ENCODE measurements at regions not wholly inside any gene's neighbourhood (a gene's known extent, or its start where the extent isn't known, plus 50 kb on each side); places are given as distances from the start of the nearest gene placed in this dataset.

DNA sequence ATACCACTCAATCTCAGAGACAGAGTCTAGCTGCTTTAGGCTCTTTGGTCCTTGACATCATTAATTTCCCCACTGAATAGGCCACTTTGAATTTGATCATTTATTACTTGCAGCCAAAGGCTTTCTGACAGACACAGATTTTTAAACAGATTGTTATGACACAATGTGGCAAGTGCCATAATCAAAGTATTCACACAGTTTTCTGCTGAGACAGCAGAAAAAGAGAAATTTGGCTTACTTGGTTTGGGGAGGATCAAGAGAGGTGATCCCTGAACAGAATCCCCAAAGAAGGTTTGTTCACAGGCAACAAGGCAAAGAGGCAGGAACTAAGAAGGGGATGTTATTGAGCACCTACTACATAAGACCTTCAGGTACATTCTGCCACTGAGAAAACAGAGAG lies 138.0 kb upstream of the TOP1 start:
- Histone ChIP-seq H2BK5ac (ENCODE audit: low read length) (no peak overlapping the region), H3K27me3 (ENCODE audit: insufficient read depth, low read length, poor library complexity) (no peaks in the 10 kb centered on the region), H3K23ac (ENCODE audit: low read length) (no peak overlapping the region), H3K79me1 (ENCODE audit: low read length) (no peaks in the 10 kb centered on the region), H3K4me2 (ENCODE audit: low read length) (no peak overlapping the region), H3K79me2 (ENCODE audit: control insufficient read depth, insufficient read depth, low read length) (no peaks in the 10 kb centered on the region), H2BK15ac (replicated peaks; ENCODE audit: low read depth) (no peak overlapping the region), H3K4me1 (ENCODE audit: control insufficient read depth, low read depth, low read length) (no peaks in the 10 kb centered on the region), H3K4me3 (ENCODE audit: low read length) (no peak overlapping the region), H3K36me3 (ENCODE audit: control insufficient read depth, insufficient read depth, low read length) (no peaks in the 10 kb centered on the region), H2AK5ac (ENCODE audit: low read length) (no peak overlapping the region), H3K4ac (ENCODE audit: low read depth, low read length) (no peak overlapping the region), H4K5ac (ENCODE audit: low read length) (no peak overlapping the region), H3K27ac (ENCODE audit: low read depth, low read length) (no peak overlapping the region), H4K8ac (ENCODE audit: low read depth, low read length) (no peak overlapping the region), H2BK120ac (ENCODE audit: low read depth, low read length) (no peak overlapping the region), H3K56ac (ENCODE audit: low read length) (no peak overlapping the region), H3K9ac (ENCODE audit: low read length) (no peak overlapping the region), H3K18ac (ENCODE audit: low read length) (no peak overlapping the region)
- DNase-seq = no peak

GRCh38 chr20:40891351-40891750 lies 137.3 kb upstream of the TOP1 start:
- H3K23ac ChIP-seq (ENCODE audit: low read length) = no peak overlapping the region

DNA sequence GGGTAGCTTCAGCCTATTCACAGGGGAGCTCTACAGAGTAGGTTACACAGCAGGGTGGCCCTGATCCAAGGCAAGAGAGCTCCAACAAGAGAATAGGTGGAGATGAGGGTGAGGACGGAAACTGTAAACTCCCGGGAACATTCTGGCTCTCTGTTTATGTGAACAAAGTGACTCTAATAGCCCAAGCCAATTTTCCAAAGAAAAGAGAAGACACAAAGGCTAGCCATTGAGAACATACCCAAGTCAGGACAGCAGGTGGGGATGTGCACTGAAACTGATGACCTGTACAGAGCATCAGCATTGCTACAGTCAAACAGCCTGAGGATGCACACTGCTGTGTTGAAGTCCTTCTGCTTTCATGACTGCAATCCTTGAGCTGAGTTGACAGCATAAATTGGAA lies 136.0 kb upstream of the TOP1 start:
- Histone ChIP-seq H2BK5ac (ENCODE audit: low read length) (no peak overlapping the region), H3K4me3 (ENCODE audit: low read length) (no peak overlapping the region), H3K18ac (ENCODE audit: low read length) (no peak overlapping the region), H3K9ac (ENCODE audit: low read length) (no peak overlapping the region), H3K4me2 (ENCODE audit: low read length) (no peak overlapping the region), H4K5ac (ENCODE audit: low read length) (no peak overlapping the region), H3K79me1 (ENCODE audit: low read length) (no peaks in the 10 kb centered on the region), H3K27ac (ENCODE audit: low read depth, low read length) (no peak overlapping the region), H4K8ac (ENCODE audit: low read depth, low read length) (no peak overlapping the region), H3K4me1 (ENCODE audit: control insufficient read depth, low read depth, low read length) (no peaks in the 10 kb centered on the region), H3K36me3 (ENCODE audit: control insufficient read depth, insufficient read depth, low read length) (no peaks in the 10 kb centered on the region), H3K27me3 (ENCODE audit: insufficient read depth, low read length, poor library complexity) (no peaks in the 10 kb centered on the region), H3K4ac (ENCODE audit: low read depth, low read length) (no peak overlapping the region), H2AK5ac (ENCODE audit: low read length) (no peak overlapping the region), H2BK15ac (replicated peaks; ENCODE audit: low read depth) (no peak overlapping the region), H3K23ac (ENCODE audit: low read length) (no peak overlapping the region), H2BK120ac (ENCODE audit: low read depth, low read length) (no peak overlapping the region), H3K79me2 (ENCODE audit: control insufficient read depth, insufficient read depth, low read length) (no peaks in the 10 kb centered on the region), H3K56ac (ENCODE audit: low read length) (no peak overlapping the region)
- no peak for DNase-seq
- no CpG with 5 or more reads among the region's 2 CpGs for WGBS (ENCODE audit: extremely low coverage, insufficient coverage, low lambda C conversion rate)

More at GRCh38 chr20:40891351-40891750, 137.3 kb upstream of the TOP1 start:
- Histone ChIP-seq H3K4me1 (ENCODE audit: control insufficient read depth, low read depth, low read length) (no peaks in the 10 kb centered on the region), H3K4ac (ENCODE audit: low read depth, low read length) (no peak overlapping the region), H3K27ac (ENCODE audit: low read depth, low read length) (no peak overlapping the region), H3K18ac (ENCODE audit: low read length) (no peak overlapping the region), H3K56ac (ENCODE audit: low read length) (no peak overlapping the region), H2BK5ac (ENCODE audit: low read length) (no peak overlapping the region), H3K4me3 (ENCODE audit: low read length) (no peak overlapping the region), H2BK15ac (replicated peaks; ENCODE audit: low read depth) (no peak overlapping the region), H3K27me3 (ENCODE audit: insufficient read depth, low read length, poor library complexity) (no peaks in the 10 kb centered on the region), H3K79me1 (ENCODE audit: low read length) (no peaks in the 10 kb centered on the region), H2AK5ac (ENCODE audit: low read length) (no peak overlapping the region), H3K36me3 (ENCODE audit: control insufficient read depth, insufficient read depth, low read length) (no peaks in the 10 kb centered on the region), H3K9ac (ENCODE audit: low read length) (no peak overlapping the region), H2BK120ac (ENCODE audit: low read depth, low read length) (no peak overlapping the region), H4K5ac (ENCODE audit: low read length) (no peak overlapping the region), H3K79me2 (ENCODE audit: control insufficient read depth, insufficient read depth, low read length) (no peaks in the 10 kb centered on the region), H4K8ac (ENCODE audit: low read depth, low read length) (no peak overlapping the region), H3K4me2 (ENCODE audit: low read length) (no peak overlapping the region)
- no peak for DNase-seq

DNA sequence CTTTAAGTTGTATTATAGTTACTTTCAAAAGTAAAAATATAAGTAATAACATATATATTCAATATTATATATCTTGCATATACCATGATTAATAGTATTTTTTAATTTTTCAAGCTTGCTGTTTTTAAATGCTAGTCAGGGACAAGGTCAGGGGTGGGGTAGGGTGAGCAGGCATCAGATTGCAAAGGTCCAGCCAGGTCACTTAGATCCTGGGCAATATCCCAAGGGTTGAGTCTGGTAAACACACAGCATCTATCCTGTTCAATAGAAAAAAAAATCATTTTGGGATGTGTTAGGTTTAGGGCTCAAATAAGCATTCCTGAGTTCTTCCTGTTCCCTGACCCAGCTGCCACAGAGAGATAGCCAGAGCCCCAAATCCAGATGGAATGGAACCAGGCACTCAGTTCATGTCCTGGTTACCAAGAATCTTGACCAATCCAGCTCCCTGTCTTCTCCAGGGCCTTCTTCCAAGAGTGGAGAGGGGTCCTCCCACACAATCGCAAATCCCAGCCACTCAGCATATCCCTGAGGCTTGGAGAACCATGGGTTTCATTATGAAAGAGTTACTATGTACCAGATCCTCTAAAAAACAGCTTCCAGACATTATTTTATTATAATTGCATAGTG lies 134.9 kb upstream of the TOP1 start:
- H3K4me3 ChIP-seq (ENCODE audit: low read length) = no peak overlapping the region
- H3K4me2 ChIP-seq (ENCODE audit: low read length) = no peak overlapping the region
- DNase-seq = no peak
- H4K5ac ChIP-seq (ENCODE audit: low read length) = no peak overlapping the region
- no peaks in the 10 kb centered on the region for H3K79me2 ChIP-seq (ENCODE audit: control insufficient read depth, insufficient read depth, low read length)
- H3K27me3 ChIP-seq (ENCODE audit: insufficient read depth, low read length, poor library complexity) = no peaks in the 10 kb centered on the region
- no peak overlapping the region for H3K18ac ChIP-seq (ENCODE audit: low read length)
- H3K4ac ChIP-seq (ENCODE audit: low read depth, low read length) = no peak overlapping the region
- no peak overlapping the region for H2AK5ac ChIP-seq (ENCODE audit: low read length)
- no peak overlapping the region for H3K56ac ChIP-seq (ENCODE audit: low read length)
- H3K4me1 ChIP-seq (ENCODE audit: control insufficient read depth, low read depth, low read length) = no peaks in the 10 kb centered on the region
- H3K36me3 ChIP-seq (ENCODE audit: control insufficient read depth, insufficient read depth, low read length) = no peaks in the 10 kb centered on the region
- no peaks in the 10 kb centered on the region for H3K79me1 ChIP-seq (ENCODE audit: low read length)
- H3K23ac ChIP-seq (ENCODE audit: low read length) = no peak overlapping the region
- H2BK15ac ChIP-seq (replicated peaks; ENCODE audit: low read depth) = no peak overlapping the region
- no peak overlapping the region for H2BK5ac ChIP-seq (ENCODE audit: low read length)
- no peak overlapping the region for H3K9ac ChIP-seq (ENCODE audit: low read length)
- H3K27ac ChIP-seq (ENCODE audit: low read depth, low read length) = no peak overlapping the region
- no peak overlapping the region for H4K8ac ChIP-seq (ENCODE audit: low read depth, low read length)
- WGBS (ENCODE audit: extremely low coverage, insufficient coverage, low lambda C conversion rate) = no CpG with 5 or more reads among the region's 1 CpG
- H2BK120ac ChIP-seq (ENCODE audit: low read depth, low read length) = no peak overlapping the region

- Histone ChIP-seq H3K27me3 (ENCODE audit: insufficient read depth, low read length, poor library complexity) (no peaks in the 10 kb centered on the region), H3K36me3 (ENCODE audit: control insufficient read depth, insufficient read depth, low read length) (no peaks in the 10 kb centered on the region), H3K79me2 (ENCODE audit: control insufficient read depth, insufficient read depth, low read length) (no peaks in the 10 kb centered on the region)
Measured at GRCh38 chr20:40894237-40894630, 134.4 kb upstream of the TOP1 start.

DNA sequence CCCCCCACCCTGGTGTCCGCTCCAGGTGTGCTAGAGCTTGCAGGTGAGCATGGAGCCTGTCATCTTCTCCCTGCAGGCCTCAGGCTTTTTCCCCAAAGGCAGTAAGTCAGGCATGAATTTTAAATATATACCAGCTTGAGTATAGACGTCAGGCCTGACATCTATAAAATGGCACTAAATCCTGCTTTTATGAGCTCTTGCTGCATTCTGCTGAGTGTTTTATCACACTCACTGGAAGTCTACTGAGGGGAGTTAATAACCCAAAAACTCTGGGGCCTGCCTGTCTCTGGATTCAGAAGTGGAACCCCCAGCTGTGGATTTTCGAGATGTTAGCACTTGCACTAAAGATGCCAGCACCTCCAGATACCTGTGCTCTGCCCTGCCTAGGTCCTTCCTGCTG lies 133.4 kb upstream of the TOP1 start:
- no CpG with 5 or more reads among the region's 3 CpGs for WGBS (ENCODE audit: extremely low coverage, insufficient coverage, low lambda C conversion rate)
- no peak overlapping the region for H4K8ac ChIP-seq (ENCODE audit: low read depth, low read length)
- H2AK5ac ChIP-seq (ENCODE audit: low read length) = no peak overlapping the region

More at GRCh38 chr20:40894237-40894630, 134.4 kb upstream of the TOP1 start:
- no peak overlapping the region for H2BK120ac ChIP-seq (ENCODE audit: low read depth, low read length)
- H3K4me3 ChIP-seq (ENCODE audit: low read length) = no peak overlapping the region
- DNase-seq = no peak
- no peak overlapping the region for H4K5ac ChIP-seq (ENCODE audit: low read length)
- no peak overlapping the region for H2BK15ac ChIP-seq (replicated peaks; ENCODE audit: low read depth)
- WGBS (ENCODE audit: extremely low coverage, insufficient coverage, low lambda C conversion rate) = no CpG with 5 or more reads among the region's 1 CpG
- no peak overlapping the region for H3K4me2 ChIP-seq (ENCODE audit: low read length)
- no peaks in the 10 kb centered on the region for H3K4me1 ChIP-seq (ENCODE audit: control insufficient read depth, low read depth, low read length)
- no peak overlapping the region for H2BK5ac ChIP-seq (ENCODE audit: low read length)
- no peak overlapping the region for H3K9ac ChIP-seq (ENCODE audit: low read length)
- H4K8ac ChIP-seq (ENCODE audit: low read depth, low read length) = no peak overlapping the region
- no peak overlapping the region for H2AK5ac ChIP-seq (ENCODE audit: low read length)
- no peak overlapping the region for H3K4ac ChIP-seq (ENCODE audit: low read depth, low read length)
- no peak overlapping the region for H3K18ac ChIP-seq (ENCODE audit: low read length)
- H3K79me1 ChIP-seq (ENCODE audit: low read length) = no peaks in the 10 kb centered on the region
- no peak overlapping the region for H3K27ac ChIP-seq (ENCODE audit: low read depth, low read length)
- no peak overlapping the region for H3K23ac ChIP-seq (ENCODE audit: low read length)
- no peak overlapping the region for H3K56ac ChIP-seq (ENCODE audit: low read length)

More for the DNA sequence above, 133.4 kb upstream of the TOP1 start:
- no peak overlapping the region for H2BK120ac ChIP-seq (ENCODE audit: low read depth, low read length)
- DNase-seq = no peak
- no peak overlapping the region for H3K18ac ChIP-seq (ENCODE audit: low read length)
- no peak overlapping the region for H3K4me3 ChIP-seq (ENCODE audit: low read length)
- H2BK5ac ChIP-seq (ENCODE audit: low read length) = no peak overlapping the region
- H3K4ac ChIP-seq (ENCODE audit: low read depth, low read length) = no peak overlapping the region
- no peak overlapping the region for H3K56ac ChIP-seq (ENCODE audit: low read length)
- H3K4me2 ChIP-seq (ENCODE audit: low read length) = no peak overlapping the region
- H3K79me2 ChIP-seq (ENCODE audit: control insufficient read depth, insufficient read depth, low read length) = no peaks in the 10 kb centered on the region
- H4K5ac ChIP-seq (ENCODE audit: low read length) = no peak overlapping the region
- H3K23ac ChIP-seq (ENCODE audit: low read length) = no peak overlapping the region
- no peak overlapping the region for H3K9ac ChIP-seq (ENCODE audit: low read length)
- no peaks in the 10 kb centered on the region for H3K79me1 ChIP-seq (ENCODE audit: low read length)
- no peak overlapping the region for H2BK15ac ChIP-seq (replicated peaks; ENCODE audit: low read depth)
- no peak overlapping the region for H3K27ac ChIP-seq (ENCODE audit: low read depth, low read length)
- H3K27me3 ChIP-seq (ENCODE audit: insufficient read depth, low read length, poor library complexity) = no peaks in the 10 kb centered on the region
- no peaks in the 10 kb centered on the region for H3K36me3 ChIP-seq (ENCODE audit: control insufficient read depth, insufficient read depth, low read length)
- no peaks in the 10 kb centered on the region for H3K4me1 ChIP-seq (ENCODE audit: control insufficient read depth, low read depth, low read length)

Data from mesendoderm (in vitro differentiated cells).